UCSD-AML1 (cell line): ENCODE measurements at regions not wholly inside any gene's neighbourhood (a gene's known extent, or its start where the extent isn't known, plus 50 kb on each side); places are given as distances from the start of the nearest gene placed in this dataset.
"Not testable (repeated sequence)": the region's sequence is repeated elsewhere in the genome, so short reads cannot be mapped to it uniquely, and the experiment has no call there.

Experiments
- DNase-seq: peaks from one replicate; lab custom pipeline; 2025; ENCODE audit not compliant: unreplicated experiment; lab: John Stamatoyannopoulos, UW

- not testable (repeated sequence) for DNase-seq
Measured at GRCh38 chr16:88265286-88265938, 117.3 kb upstream of the ZNF469 start.

- not testable (repeated sequence) for DNase-seq
Measured at GRCh38 chr16:88266036-88266435, 116.7 kb upstream of the ZNF469 start.

- not testable (repeated sequence) for DNase-seq
Measured at GRCh38 chr16:88266935-88267551, 115.7 kb upstream of the ZNF469 start.

- DNase-seq: not testable (repeated sequence)
Measured at GRCh38 chr16:88268186-88268970, 114.4 kb upstream of the ZNF469 start.

DNA sequence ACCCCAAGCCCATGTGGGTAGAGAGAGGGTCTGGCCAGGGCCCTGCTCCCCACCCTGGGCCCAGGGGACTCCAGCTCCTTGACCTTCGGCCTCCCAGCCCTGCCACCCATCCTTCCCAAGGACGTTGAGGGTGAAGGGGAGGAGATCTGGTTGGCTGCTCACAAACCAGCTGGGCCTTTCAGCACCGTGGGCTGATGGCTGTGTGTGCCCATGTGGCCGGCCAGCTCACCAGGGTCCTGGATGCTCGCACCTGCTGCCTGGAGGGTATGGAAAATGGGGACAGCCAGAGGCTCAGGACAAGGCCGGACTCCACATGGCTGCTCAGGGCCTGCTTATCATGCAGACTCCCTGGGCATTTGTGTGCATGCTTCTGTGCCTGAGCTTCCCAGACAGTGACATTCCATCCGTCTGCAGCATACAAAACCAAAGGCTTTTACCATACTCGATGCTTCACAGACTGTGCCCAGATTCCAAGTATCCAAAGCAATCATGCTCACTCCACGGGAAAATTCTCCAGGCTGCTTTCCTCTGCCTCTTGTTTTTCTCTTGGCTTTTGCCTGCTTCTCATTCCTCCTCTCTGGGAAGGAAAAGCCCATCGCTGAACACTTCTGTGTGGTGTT lies 112.5 kb upstream of the ZNF469 start:
- DNase-seq: not testable (repeated sequence)

DNA sequence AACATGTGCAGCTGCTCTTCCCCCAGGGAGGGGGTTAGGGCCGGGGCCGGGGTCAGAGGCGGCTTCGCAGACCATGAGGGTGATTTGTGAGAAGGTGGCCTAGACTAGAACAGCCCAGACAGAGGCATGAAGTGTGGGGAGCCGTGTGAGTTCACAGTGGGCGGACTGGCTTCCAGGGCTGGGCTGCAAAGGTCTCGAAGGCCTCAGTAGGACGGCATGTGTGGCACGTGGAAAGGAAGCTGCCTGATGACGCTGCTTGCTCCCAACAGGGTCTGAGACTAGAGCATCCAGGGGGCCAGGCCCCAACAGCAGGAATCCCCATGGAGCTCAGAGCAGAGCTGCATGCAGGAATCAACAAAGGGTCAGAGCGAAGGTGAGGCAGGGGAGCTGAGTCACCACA lies 111.5 kb upstream of the ZNF469 start:
- DNase-seq: not testable (repeated sequence)

- not testable (repeated sequence) for DNase-seq
Measured at GRCh38 chr16:88271776-88272175, 111.0 kb upstream of the ZNF469 start.

DNA sequence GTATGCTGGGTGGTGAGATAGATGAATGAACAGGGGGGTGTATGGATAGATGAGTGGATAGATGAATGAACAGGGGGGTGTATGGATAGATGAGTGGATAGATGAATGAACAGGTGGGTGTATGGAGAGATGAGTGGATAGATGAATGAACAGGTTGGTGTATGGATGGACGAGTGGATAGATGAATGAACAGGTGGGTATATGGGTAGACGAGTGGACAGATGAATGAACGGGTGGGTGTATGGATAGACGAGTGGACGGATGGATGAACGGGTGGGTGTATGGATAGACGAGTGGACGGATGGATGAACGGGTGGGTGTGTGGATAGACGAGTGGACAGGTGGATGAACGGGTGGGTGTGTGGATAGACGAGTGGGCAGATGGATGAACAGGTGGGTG lies 110.3 kb upstream of the ZNF469 start:
- DNase-seq: not testable (repeated sequence)

GRCh38 chr16:88274126-88274750 lies 108.5 kb upstream of the ZNF469 start:
- not testable (repeated sequence) for DNase-seq

DNA sequence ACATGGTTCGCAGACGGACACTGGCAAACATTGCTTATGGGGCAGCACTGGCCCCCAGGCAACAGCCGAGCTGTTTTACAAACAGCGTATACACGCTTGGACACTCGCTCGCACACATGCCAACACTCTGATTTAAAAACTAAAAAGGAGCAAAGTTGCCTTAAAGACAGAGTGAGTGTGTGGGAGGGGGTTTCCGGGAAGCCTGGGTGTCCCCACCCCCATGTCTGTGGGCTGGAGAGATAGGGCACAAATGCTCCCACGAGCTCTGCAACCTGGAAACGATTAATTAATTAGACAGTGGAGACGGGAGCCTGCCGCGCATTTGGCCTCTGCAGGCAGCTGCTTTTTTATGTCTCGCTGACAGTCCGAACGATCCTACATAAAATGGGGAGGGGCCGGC lies 107.9 kb upstream of the ZNF469 start:
- DNase-seq: peak; percentile 34

GRCh38 chr16:88275336-88276122 lies 107.2 kb upstream of the ZNF469 start:
- not testable (repeated sequence) for DNase-seq

DNA sequence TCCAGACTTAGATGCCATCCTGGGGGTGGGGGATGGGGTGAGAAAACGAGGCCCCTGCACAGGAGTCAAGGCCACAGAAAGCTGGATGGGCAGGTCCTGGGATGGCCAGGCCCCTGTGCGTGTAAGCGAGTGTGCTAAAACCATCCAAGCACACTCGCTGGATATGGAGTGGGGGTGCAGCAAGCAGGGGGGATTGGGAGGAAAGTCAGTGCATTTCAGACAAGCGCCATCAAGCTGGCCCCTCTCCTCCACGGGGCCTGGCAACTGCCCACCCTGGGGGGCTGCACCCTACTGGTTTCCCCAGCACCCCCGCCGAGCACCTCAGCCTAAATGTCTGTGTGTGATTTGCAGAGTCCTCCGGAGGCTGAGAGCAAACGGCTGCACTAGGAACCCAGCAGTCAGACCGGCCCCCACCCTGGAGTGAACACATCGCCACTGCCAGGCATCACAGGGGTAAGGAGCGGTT lies 106.6 kb upstream of the ZNF469 start:
- DNase-seq: not testable (repeated sequence)

GRCh38 chr16:88276591-88276990 lies 106.2 kb upstream of the ZNF469 start:
- DNase-seq: no peak

- DNase-seq: no peak
Measured at GRCh38 chr16:88279998-88280397, 102.8 kb upstream of the ZNF469 start.

- no peak for DNase-seq
Measured at GRCh38 chr16:88281858-88282563, 100.7 kb upstream of the ZNF469 start.

DNA sequence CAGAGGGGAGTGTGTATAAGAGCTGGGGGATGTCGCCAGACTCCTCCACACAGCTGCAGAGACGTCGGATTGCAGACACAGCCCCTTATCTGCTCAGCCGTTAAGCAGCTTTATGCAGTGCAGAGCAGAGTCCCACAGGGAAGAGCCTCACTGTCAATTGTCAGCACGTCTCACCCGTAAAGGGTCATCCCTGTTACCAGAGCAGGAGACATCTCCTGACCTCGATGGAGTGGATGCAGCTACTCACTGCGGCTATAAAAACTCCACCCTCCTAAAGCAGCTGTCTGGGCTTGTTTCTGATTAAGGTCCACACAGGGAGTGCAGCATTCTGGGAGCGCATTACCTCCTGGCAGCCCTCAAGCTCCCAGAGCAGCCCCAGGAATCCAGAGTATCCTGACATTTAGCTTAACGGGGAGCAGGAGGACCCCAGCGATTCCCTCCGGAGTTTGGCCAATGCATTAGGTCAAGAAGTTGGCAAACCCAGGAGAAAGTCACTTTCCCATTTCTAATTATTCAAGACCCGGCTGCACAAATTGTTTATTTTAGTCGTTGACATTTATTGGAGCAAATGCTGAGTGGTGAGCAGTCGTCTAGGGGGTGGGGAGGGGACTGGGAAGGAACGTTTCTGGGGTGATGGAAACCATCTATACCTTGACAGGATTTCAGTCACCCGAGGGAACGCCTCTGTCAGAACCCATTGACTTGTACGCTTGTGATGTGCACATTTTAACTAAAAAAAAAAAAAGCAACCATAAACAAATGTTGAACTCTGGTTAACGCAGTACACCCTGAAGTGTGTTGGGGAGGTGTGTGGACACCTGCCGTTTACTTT lies 100.0 kb upstream of the ZNF469 start:
- DNase-seq: no peak

DNA sequence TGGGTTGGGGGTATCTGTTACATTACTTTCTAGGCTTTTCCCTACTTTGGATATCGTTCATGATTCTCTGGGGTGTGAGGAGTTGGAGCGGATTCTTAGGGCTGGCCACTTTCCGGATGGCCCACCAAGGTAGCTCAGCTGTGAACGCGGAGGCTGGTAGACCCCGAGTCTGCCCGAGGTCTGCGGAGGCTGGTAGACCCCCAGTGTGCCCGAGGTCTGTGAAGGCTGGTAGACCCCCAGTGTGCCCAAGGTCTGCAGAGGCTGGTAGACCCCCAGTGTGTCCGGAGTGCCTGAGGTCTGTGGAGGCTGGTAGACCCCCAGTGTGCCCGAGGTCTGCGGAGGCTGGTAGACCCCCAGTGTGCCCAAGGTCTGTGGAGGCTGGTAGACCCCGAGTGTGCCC lies 99.2 kb upstream of the ZNF469 start:
- no peak for DNase-seq

GRCh38 chr16:88284101-88284500 lies 98.7 kb upstream of the ZNF469 start:
- DNase-seq: no peak
